ENCODE measurements at regions not wholly inside any gene's neighbourhood (a gene's known extent, or its start where the extent isn't known, plus 50 kb on each side); places are given as distances from the start of the nearest gene placed in this dataset.

DNA sequence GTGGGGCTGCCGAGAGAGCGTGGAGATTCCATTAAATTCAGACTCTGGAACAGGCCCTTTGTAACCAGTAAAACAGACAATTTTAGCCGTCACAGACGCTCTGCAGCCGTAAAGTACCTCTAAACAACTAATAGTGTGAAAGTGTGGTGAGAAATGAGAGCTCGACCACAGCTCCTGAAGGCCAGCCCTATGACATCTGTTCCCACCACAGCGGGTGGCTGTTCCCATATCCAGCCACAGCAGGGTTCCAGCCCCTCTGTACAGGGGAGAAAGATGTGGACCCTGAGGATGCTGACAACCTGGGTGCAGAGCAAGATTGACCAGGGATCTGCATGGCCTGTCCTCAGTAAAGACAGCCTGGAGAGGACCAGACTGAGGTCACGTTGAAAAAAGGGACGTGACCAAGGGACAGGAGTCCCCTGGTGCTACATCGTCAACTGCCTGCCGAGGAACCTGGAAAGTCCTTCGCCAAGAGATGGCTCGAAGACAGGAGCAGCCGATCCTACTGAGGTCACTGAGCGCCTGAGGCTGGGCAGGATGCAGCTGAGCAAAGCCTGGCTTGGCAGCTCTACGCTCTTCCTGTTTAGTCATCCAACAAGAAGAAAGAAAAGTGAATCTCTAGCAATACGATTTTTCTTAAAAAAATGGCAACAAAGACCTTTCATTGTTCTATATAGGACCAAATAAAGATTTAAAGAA is 831.7 kb downstream of the RNF144A start:
- no peak for TF ChIP-seq ZBTB21 (tag by site-specific recombination; IDR thresholded peaks at IDR 0.05)
- TF ChIP-seq ZBTB1 (tag by site-specific recombination; IDR thresholded peaks at IDR 0.05): no peak
- TF ChIP-seq GLI4 (tag by site-specific recombination; IDR thresholded peaks at IDR 0.05): no peak
- no peak for TF ChIP-seq ZNF416 (tag by site-specific recombination; IDR thresholded peaks at IDR 0.05)
- TF ChIP-seq ZNF133 (tag by site-specific recombination; IDR thresholded peaks at IDR 0.05): no peak
- TF ChIP-seq, protein P1, sequence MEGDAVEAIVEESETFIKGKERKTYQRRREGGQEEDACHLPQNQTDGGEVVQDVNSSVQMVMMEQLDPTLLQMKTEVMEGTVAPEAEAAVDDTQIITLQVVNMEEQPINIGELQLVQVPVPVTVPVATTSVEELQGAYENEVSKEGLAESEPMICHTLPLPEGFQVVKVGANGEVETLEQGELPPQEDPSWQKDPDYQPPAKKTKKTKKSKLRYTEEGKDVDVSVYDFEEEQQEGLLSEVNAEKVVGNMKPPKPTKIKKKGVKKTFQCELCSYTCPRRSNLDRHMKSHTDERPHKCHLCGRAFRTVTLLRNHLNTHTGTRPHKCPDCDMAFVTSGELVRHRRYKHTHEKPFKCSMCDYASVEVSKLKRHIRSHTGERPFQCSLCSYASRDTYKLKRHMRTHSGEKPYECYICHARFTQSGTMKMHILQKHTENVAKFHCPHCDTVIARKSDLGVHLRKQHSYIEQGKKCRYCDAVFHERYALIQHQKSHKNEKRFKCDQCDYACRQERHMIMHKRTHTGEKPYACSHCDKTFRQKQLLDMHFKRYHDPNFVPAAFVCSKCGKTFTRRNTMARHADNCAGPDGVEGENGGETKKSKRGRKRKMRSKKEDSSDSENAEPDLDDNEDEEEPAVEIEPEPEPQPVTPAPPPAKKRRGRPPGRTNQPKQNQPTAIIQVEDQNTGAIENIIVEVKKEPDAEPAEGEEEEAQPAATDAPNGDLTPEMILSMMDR (tag by site-specific recombination; IDR thresholded peaks at IDR 0.05): no peak
- TF ChIP-seq ZNF510 (tag by site-specific recombination; IDR thresholded peaks at IDR 0.05; ENCODE audit: insufficient replicate concordance): no peak
